Activated CD4-positive, alpha-beta T cell treated with anti-CD3 and anti-CD28 coated beads for 4 hours (primary cell): ENCODE measurements at regions not wholly inside any gene's neighbourhood (a gene's known extent, or its start where the extent isn't known, plus 50 kb on each side); places are given as distances from the start of the nearest gene placed in this dataset.
"Not testable (repeated sequence)": the region's sequence is repeated elsewhere in the genome, so short reads cannot be mapped to it uniquely, and the experiment has no call there.

Source experiments
- DNase-seq, 2 donors: peaks; one replicate each; pipeline ENCODE4 v3.0.0-alpha.2; 2020

GRCh38 chr5:38148021-38148625 lies 110.2 kb upstream of the EGFLAM start:
- no peak for DNase-seq

- DNase-seq, result no peak
Measured at GRCh38 chr5:38143384-38143783, 115.0 kb upstream of the EGFLAM start.

GRCh38 chr5:38141665-38142064 lies 116.7 kb upstream of the EGFLAM start:
- DNase-seq, result no peak

GRCh38 chr5:38138574-38138973 lies 119.8 kb upstream of the EGFLAM start:
- no peak for DNase-seq

GRCh38 chr5:38135486-38136039 lies 122.8 kb upstream of the EGFLAM start:
- DNase-seq, result no peak

- no peak for DNase-seq
Measured at GRCh38 chr5:38134810-38135209, 123.5 kb upstream of the EGFLAM start.

GRCh38 chr5:38134294-38134693 lies 124.1 kb upstream of the EGFLAM start:
- not testable (repeated sequence) for DNase-seq

- no peak for DNase-seq
Measured at GRCh38 chr5:38131686-38132085, 126.7 kb upstream of the EGFLAM start.

GRCh38 chr5:38124321-38124720 lies 134.0 kb upstream of the EGFLAM start:
- DNase-seq, result no peak

GRCh38 chr5:38121420-38121819 lies 136.9 kb upstream of the EGFLAM start:
- no peak for DNase-seq

GRCh38 chr5:38119836-38120235 lies 138.5 kb upstream of the EGFLAM start:
- DNase-seq, result no peak

GRCh38 chr5:38117784-38118479 lies 140.4 kb upstream of the EGFLAM start:
- no peak for DNase-seq

- DNase-seq, result no peak
Measured at GRCh38 chr5:38115318-38115827, 143.0 kb upstream of the EGFLAM start.

GRCh38 chr5:38113880-38114279 lies 144.5 kb upstream of the EGFLAM start:
- DNase-seq, result no peak

GRCh38 chr5:38113456-38113855 lies 144.9 kb upstream of the EGFLAM start:
- no peak for DNase-seq

GRCh38 chr5:38112938-38113337 lies 145.4 kb upstream of the EGFLAM start:
- DNase-seq, result no peak

GRCh38 chr5:38110130-38110529 lies 148.2 kb upstream of the EGFLAM start:
- DNase-seq, result no peak

GRCh38 chr5:38107096-38107495 lies 151.3 kb upstream of the EGFLAM start:
- no peak for DNase-seq

- DNase-seq, result no peak
Measured at GRCh38 chr5:38105801-38106200, 152.6 kb upstream of the EGFLAM start.

GRCh38 chr5:38105231-38105570 lies 153.2 kb upstream of the EGFLAM start:
- no peak for DNase-seq

- no peak for DNase-seq
Measured at GRCh38 chr5:38104497-38105230, 153.7 kb upstream of the EGFLAM start.

GRCh38 chr5:38101897-38102296 lies 156.5 kb upstream of the EGFLAM start:
- DNase-seq, result no peak
